IPS-15b (cell line): ENCODE measurements at regions not wholly inside any gene's neighbourhood (a gene's known extent, or its start where the extent isn't known, plus 50 kb on each side); places are given as distances from the start of the nearest gene placed in this dataset.
"Not testable (repeated sequence)": the region's sequence is repeated elsewhere in the genome, so short reads cannot be mapped to it uniquely, and the experiment has no call there.

ENCODE experiments used
- H3K27me3 ChIP-seq: one replicate; pipeline ENCODE4 v1.6.1; 2013; ENCODE audit warnings: low read length; ENCODE audit not compliant: control insufficient read depth, insufficient read depth
- H3K36me3 ChIP-seq: one replicate; pipeline ENCODE4 v1.6.1; 2013; ENCODE audit warnings: low read length; ENCODE audit not compliant: control insufficient read depth, insufficient read depth
- H3K4me1 ChIP-seq: one replicate; pipeline ENCODE4 v1.6.1; 2013; ENCODE audit warnings: mild to moderate bottlenecking, low read length; ENCODE audit not compliant: control insufficient read depth, insufficient read depth
- H3K4me3 ChIP-seq: one replicate; pipeline ENCODE4 v1.5.1; 2013; ENCODE audit warnings: low read depth, low read length
- H3K9ac ChIP-seq: one replicate; pipeline ENCODE4 v1.6.1; 2013; ENCODE audit warnings: low read depth, mild to moderate bottlenecking, low read length
- H3K9me3 ChIP-seq: one replicate; pipeline ENCODE4 v1.6.1; 2013; ENCODE audit warnings: mild to moderate bottlenecking, low read length; ENCODE audit not compliant: control insufficient read depth, insufficient read depth

GRCh38 chr2:138235041-138235440, 266.5 kb upstream of the SPOPL start:
- Histone ChIP-seq H3K36me3 (no peaks in the 10 kb centered on the region), H3K4me1 (peaks cover 6% of the 10 kb centered on the region), H3K27me3 (no peaks in the 10 kb centered on the region), H3K9ac (no peak overlapping the region), H3K4me3 (no peak overlapping the region), H3K9me3 (no peaks in the 10 kb centered on the region)

- H3K4me1 ChIP-seq: peaks cover 6% of the 10 kb centered on the region
- no peak overlapping the region for H3K9ac ChIP-seq
- no peak overlapping the region for H3K4me3 ChIP-seq
- H3K9me3 ChIP-seq: no peaks in the 10 kb centered on the region
- H3K36me3 ChIP-seq: no peaks in the 10 kb centered on the region
- no peaks in the 10 kb centered on the region for H3K27me3 ChIP-seq
Measured at GRCh38 chr2:138236142-138236541, 265.4 kb upstream of the SPOPL start.

- no peaks in the 10 kb centered on the region for H3K36me3 ChIP-seq
Measured at GRCh38 chr2:138237667-138238384, 263.7 kb upstream of the SPOPL start.

GRCh38 chr2:138238908-138239307, 262.7 kb upstream of the SPOPL start:
- Histone ChIP-seq H3K4me1 (peaks cover 6% of the 10 kb centered on the region), H3K4me3 (no peak overlapping the region), H3K27me3 (no peaks in the 10 kb centered on the region), H3K36me3 (no peaks in the 10 kb centered on the region), H3K9ac (no peak overlapping the region), H3K9me3 (no peaks in the 10 kb centered on the region)

More at GRCh38 chr2:138237667-138238384, 263.7 kb upstream of the SPOPL start:
- Histone ChIP-seq H3K4me3 (no peak overlapping the region), H3K9me3 (no peaks in the 10 kb centered on the region), H3K4me1 (peaks cover 6% of the 10 kb centered on the region), H3K9ac (no peak overlapping the region), H3K27me3 (no peaks in the 10 kb centered on the region)

GRCh38 chr2:138239902-138240491, 261.6 kb upstream of the SPOPL start:
- Histone ChIP-seq H3K36me3 (no peaks in the 10 kb centered on the region), H3K9ac (no peak overlapping the region), H3K9me3 (no peaks in the 10 kb centered on the region), H3K4me3 (no peak overlapping the region), H3K27me3 (no peaks in the 10 kb centered on the region), H3K4me1 (peaks cover 1% of the 10 kb centered on the region)

GRCh38 chr2:138243372-138243771, 258.2 kb upstream of the SPOPL start:
- no peaks in the 10 kb centered on the region for H3K9me3 ChIP-seq
- no peaks in the 10 kb centered on the region for H3K36me3 ChIP-seq
- H3K4me3 ChIP-seq: no peak overlapping the region

GRCh38 chr2:138244501-138244925, 257.1 kb upstream of the SPOPL start:
- Histone ChIP-seq H3K36me3 (no peaks in the 10 kb centered on the region), H3K27me3 (no peaks in the 10 kb centered on the region), H3K9me3 (no peaks in the 10 kb centered on the region), H3K4me1 (no peaks in the 10 kb centered on the region), H3K9ac (no peak overlapping the region), H3K4me3 (no peak overlapping the region)

More at GRCh38 chr2:138243372-138243771, 258.2 kb upstream of the SPOPL start:
- Histone ChIP-seq H3K27me3 (no peaks in the 10 kb centered on the region), H3K9ac (no peak overlapping the region), H3K4me1 (no peaks in the 10 kb centered on the region)

- no peak overlapping the region for H3K4me3 ChIP-seq
- no peaks in the 10 kb centered on the region for H3K27me3 ChIP-seq
- no peak overlapping the region for H3K9ac ChIP-seq
- no peaks in the 10 kb centered on the region for H3K9me3 ChIP-seq
- no peaks in the 10 kb centered on the region for H3K36me3 ChIP-seq
- peaks cover 3% of the 10 kb centered on the region for H3K4me1 ChIP-seq
Measured at GRCh38 chr2:138245310-138245709, 256.3 kb upstream of the SPOPL start.

GRCh38 chr2:138247302-138247701, 254.3 kb upstream of the SPOPL start:
- Histone ChIP-seq H3K36me3 (no peaks in the 10 kb centered on the region), H3K9me3 (no peaks in the 10 kb centered on the region), H3K4me1 (peaks cover 3% of the 10 kb centered on the region), H3K4me3 (no peak overlapping the region), H3K27me3 (no peaks in the 10 kb centered on the region), H3K9ac (no peak overlapping the region)

GRCh38 chr2:138249207-138249606, 252.4 kb upstream of the SPOPL start:
- no peaks in the 10 kb centered on the region for H3K27me3 ChIP-seq

GRCh38 chr2:138250843-138251320, 250.7 kb upstream of the SPOPL start:
- not testable (repeated sequence) for H3K4me1 ChIP-seq, H3K36me3 ChIP-seq, H3K27me3 ChIP-seq, H3K9me3 ChIP-seq, H3K9ac ChIP-seq, H3K4me3 ChIP-seq

More at GRCh38 chr2:138249207-138249606, 252.4 kb upstream of the SPOPL start:
- no peak overlapping the region for H3K9ac ChIP-seq
- no peak overlapping the region for H3K4me3 ChIP-seq
- peaks cover 3% of the 10 kb centered on the region for H3K4me1 ChIP-seq
- no peaks in the 10 kb centered on the region for H3K9me3 ChIP-seq
- H3K36me3 ChIP-seq: no peaks in the 10 kb centered on the region

GRCh38 chr2:138252587-138252986, 249.0 kb upstream of the SPOPL start:
- H3K27me3 ChIP-seq: no peaks in the 10 kb centered on the region
- H3K4me3 ChIP-seq: no peak overlapping the region
- H3K9ac ChIP-seq: no peak overlapping the region
- peaks cover 3% of the 10 kb centered on the region for H3K4me1 ChIP-seq
- no peaks in the 10 kb centered on the region for H3K9me3 ChIP-seq
- H3K36me3 ChIP-seq: no peaks in the 10 kb centered on the region
